Ectodermal cell (in vitro differentiated cells): ENCODE measurements at regions not wholly inside any gene's neighbourhood (a gene's known extent, or its start where the extent isn't known, plus 50 kb on each side); places are given as distances from the start of the nearest gene placed in this dataset.
A peak's percentile ranks its signal among the peaks of the same experiment; 100 is the strongest.
"Not testable (repeated sequence)": the region's sequence is repeated elsewhere in the genome, so short reads cannot be mapped to it uniquely, and the experiment has no call there.

ENCODE experiments used
- H3K27ac ChIP-seq: 2 replicates; pipeline ENCODE4 v1.7.0; 2013; ENCODE audit warnings: mild to moderate bottlenecking, low read depth, low read length; ENCODE audit not compliant: insufficient read depth, poor library complexity, severe bottlenecking
- H3K27me3 ChIP-seq: 2 replicates; pipeline ENCODE4 v1.7.0; 2013; ENCODE audit warnings: mild to moderate bottlenecking, low read length; ENCODE audit not compliant: insufficient read depth, control insufficient read depth, poor library complexity, severe bottlenecking
- H3K36me3 ChIP-seq: one replicate; pipeline ENCODE4 v1.7.0; 2013; ENCODE audit warnings: low read length; ENCODE audit not compliant: control insufficient read depth, insufficient read depth
- H3K4me1 ChIP-seq: one replicate; pipeline ENCODE4 v1.7.0; 2013; ENCODE audit warnings: low read length; ENCODE audit not compliant: control insufficient read depth, insufficient read depth
- H3K4me3 ChIP-seq: 2 replicates; pipeline ENCODE4 v1.7.0; 2013; ENCODE audit warnings: low read depth, low read length, control low read depth; ENCODE audit not compliant: insufficient read depth
- H3K9me3 ChIP-seq: 2 replicates; pipeline ENCODE4 v1.7.0; 2013; ENCODE audit warnings: mild to moderate bottlenecking, low read length, moderate library complexity; ENCODE audit not compliant: control insufficient read depth
- WGBS, 2 experiments: methylation state at CpG; one replicate each; pipeline ENCODE4 v1.1.7; 2013; ENCODE audit warnings: missing lambda C conversion rate in 2 of 2; 5-methylcytosine and 5-hydroxymethylcytosine counted together

DNA sequence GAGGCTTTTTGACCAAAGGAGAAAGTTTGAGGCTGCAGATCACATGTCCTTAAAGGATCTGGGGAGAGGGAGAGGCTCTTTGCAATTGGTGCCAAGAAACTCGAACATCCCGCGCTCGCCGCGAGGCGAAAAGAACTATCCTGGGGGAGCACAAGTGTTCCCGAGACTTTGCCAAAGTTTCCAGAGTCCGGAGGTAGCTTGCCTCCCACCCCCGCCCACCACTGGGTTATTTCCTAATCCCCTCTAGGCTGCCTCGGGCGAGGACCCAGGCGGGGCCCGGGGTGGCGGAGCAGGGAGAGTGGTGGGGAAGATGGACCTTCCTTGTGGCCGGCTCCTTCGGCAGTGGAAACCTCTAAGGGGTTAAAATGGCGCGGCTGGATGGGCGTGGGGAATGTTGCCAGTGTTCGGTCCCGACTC is 114.5 kb downstream of the KCNRG start:
- no peak overlapping the region for H3K27ac ChIP-seq
- WGBS, 2 experiments = 0% methylated on average over 22 of the region's 22 CpGs
- peak overlapping the region; percentile 2 for H3K4me3 ChIP-seq
- H3K4me1 ChIP-seq = peaks cover 43% of the 10 kb centered on the region
- peaks cover 100% of the 10 kb centered on the region for H3K27me3 ChIP-seq
- H3K36me3 ChIP-seq = no peaks in the 10 kb centered on the region
- no peaks in the 10 kb centered on the region for H3K9me3 ChIP-seq

DNA sequence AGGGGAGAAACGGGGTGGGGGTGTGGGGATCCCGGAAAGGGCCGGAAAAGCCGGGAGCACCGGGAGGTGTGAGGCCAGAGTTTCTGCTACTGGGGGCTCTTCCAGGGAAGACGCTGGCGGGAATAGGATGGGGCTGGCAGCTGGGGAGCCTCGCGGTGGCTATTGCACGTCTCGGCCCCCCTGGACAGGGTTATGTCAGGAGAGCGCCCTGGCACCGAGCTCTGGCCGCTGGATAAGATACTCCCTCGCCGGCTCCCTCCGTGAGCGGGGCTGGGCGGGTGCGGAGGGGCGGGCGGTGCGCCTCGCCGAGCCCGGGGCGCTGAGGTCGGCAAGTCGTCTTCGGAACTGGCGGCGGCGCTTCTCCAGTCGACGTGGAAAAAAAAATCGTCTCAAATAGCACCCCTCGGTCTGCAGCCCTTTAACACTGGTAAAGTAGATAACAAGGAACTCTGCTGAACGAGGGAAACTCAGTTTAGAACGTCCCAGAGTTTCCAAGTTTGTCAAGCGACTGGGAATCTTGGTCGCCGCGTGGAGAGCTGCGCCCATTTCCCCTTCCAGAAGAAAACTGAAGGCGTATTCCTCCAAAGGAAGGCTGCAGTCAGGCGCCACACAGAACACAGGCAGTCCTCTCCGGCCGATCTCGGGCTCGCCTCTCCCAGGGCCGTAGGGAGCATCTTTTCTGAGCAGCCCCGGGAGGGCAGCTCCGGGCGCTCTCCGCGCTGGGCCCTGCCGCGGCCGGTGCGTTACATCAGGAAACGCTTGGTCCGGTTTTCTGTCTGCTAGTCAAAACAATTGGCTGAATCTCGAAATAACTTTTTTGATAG is 115.1 kb downstream of the KCNRG start:
- Histone ChIP-seq H3K9me3 (no peaks in the 10 kb centered on the region), H3K27ac (no peak overlapping the region), H3K27me3 (peaks cover 100% of the 10 kb centered on the region), H3K4me1 (peaks cover 46% of the 10 kb centered on the region), H3K36me3 (no peaks in the 10 kb centered on the region), H3K4me3 (peak overlapping the region; percentile 2)
- WGBS, 2 experiments = 0 to 1% methylated on average over 63 of the region's 63 CpGs

- Histone ChIP-seq H3K27me3 (peaks cover 81% of the 10 kb centered on the region), H3K4me1 (peaks cover 36% of the 10 kb centered on the region), H3K9me3 (no peaks in the 10 kb centered on the region), H3K36me3 (no peaks in the 10 kb centered on the region), H3K27ac (no peak overlapping the region), H3K4me3 (no peak overlapping the region)
- WGBS, 2 experiments = 2% methylated on average over 34 of the region's 34 CpGs
Observed at GRCh38 chr13:50131920-50132903, 117.0 kb downstream of the KCNRG start.

GRCh38 chr13:50132904-50133357 is 117.7 kb downstream of the KCNRG start:
- peaks cover 74% of the 10 kb centered on the region for H3K27me3 ChIP-seq
- 3% methylated on average over 23 of the region's 23 CpGs for WGBS, 2 experiments
- H3K4me1 ChIP-seq = peaks cover 33% of the 10 kb centered on the region
- H3K9me3 ChIP-seq = no peaks in the 10 kb centered on the region
- H3K27ac ChIP-seq = no peak overlapping the region
- peak overlapping the region; percentile 12 for H3K4me3 ChIP-seq
- H3K36me3 ChIP-seq = no peaks in the 10 kb centered on the region

DNA sequence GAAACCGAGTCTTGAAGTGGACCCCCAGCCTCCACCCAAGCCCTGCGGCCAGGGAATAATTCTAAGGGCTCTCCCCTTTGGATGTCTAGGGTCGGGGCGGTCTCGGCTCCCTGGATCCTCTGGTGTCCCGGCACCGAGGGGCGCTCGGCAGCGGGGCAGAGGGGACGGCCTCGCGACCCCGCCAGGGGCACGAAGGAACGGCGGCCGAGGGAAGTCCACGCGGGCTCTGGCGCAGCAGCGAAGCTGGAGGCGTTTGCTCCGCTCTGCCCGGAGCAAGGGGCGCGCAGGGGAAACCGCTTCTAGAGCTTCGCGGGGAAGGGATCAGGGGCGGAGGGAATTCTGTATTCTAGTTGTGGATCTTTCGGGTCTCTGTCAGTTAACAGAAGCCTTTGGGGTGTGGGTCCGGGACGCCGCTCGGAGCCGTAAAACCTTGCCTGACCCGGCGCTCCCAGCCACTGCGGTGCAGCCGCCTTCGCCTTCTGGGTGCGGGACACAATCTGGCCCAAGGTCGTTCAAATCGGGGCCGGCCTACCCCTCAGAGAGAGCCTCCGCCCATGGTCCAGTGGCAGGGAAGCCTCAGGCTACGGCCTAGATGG is 118.2 kb downstream of the KCNRG start:
- WGBS, 2 experiments = 5 to 7% methylated on average over 48 of the region's 48 CpGs
- H3K27me3 ChIP-seq = peaks cover 69% of the 10 kb centered on the region
- peaks cover 33% of the 10 kb centered on the region for H3K4me1 ChIP-seq
- no peaks in the 10 kb centered on the region for H3K9me3 ChIP-seq
- H3K4me3 ChIP-seq = peak overlapping the region; percentile 12
- H3K27ac ChIP-seq = no peak overlapping the region
- H3K36me3 ChIP-seq = no peaks in the 10 kb centered on the region

GRCh38 chr13:50136226-50136625 is 121.0 kb downstream of the KCNRG start:
- Histone ChIP-seq H3K27ac (no peak overlapping the region), H3K4me3 (no peak overlapping the region), H3K9me3 (no peaks in the 10 kb centered on the region), H3K4me1 (peaks cover 20% of the 10 kb centered on the region), H3K27me3 (peaks cover 41% of the 10 kb centered on the region), H3K36me3 (no peaks in the 10 kb centered on the region)
- WGBS, 2 experiments = 79 to 96% methylated on average over 3 of the region's 3 CpGs

DNA sequence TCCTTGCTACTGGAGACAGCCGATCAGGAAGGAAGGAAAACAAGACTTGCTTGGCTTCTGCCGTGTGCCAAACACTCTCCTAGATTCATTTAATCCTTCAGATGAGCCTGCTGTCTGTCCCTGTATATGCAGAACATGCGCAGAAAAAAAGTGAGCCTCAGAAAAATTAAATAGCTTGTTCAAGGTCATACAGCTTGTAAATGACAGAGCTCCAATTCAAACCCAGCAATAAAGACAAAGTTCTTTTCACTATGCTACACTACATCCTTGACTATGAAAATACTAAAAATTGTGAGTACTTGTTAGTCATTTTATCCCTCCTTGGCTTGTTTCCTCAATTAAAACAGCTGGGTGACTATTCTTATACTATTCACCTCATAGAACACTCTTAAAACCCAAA is 121.4 kb downstream of the KCNRG start:
- Histone ChIP-seq H3K4me1 (peaks cover 18% of the 10 kb centered on the region), H3K27me3 (peaks cover 37% of the 10 kb centered on the region), H3K36me3 (no peaks in the 10 kb centered on the region), H3K27ac (no peak overlapping the region), H3K9me3 (no peaks in the 10 kb centered on the region), H3K4me3 (no peak overlapping the region)
- 85 to 92% methylated on average over 3 of the region's 3 CpGs for WGBS, 2 experiments

GRCh38 chr13:50139435-50139934 is 124.2 kb downstream of the KCNRG start:
- not testable (repeated sequence) for H3K4me1 ChIP-seq, H3K9me3 ChIP-seq, H3K36me3 ChIP-seq, H3K27me3 ChIP-seq, H3K27ac ChIP-seq, H3K4me3 ChIP-seq
- WGBS, 2 experiments = 92% methylated on average over 4 of the region's 4 CpGs

DNA sequence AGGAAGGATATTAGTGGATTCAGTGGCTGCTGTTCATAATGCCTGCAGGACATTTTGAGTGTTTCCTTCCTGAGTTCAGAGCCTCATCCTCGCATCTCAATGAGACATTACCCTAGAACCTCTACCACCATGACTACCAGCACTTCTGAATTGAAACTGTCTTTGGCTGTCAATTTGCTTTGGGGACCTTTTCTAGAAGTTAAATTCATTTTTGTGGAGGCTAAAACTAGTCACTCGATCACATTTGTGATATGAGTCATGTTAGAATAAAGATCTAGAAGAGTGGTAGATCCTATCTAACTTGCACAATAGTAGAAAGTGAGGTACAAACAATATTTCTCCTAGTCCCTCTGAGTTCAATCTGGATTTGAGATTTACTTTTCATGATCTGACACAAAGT is 124.9 kb downstream of the KCNRG start:
- H3K4me1 ChIP-seq = peaks cover 1% of the 10 kb centered on the region

More for the DNA sequence above, 124.9 kb downstream of the KCNRG start:
- Histone ChIP-seq H3K9me3 (no peaks in the 10 kb centered on the region), H3K27ac (no peak overlapping the region), H3K27me3 (peaks cover 2% of the 10 kb centered on the region), H3K4me3 (no peak overlapping the region), H3K36me3 (no peaks in the 10 kb centered on the region)
- 89 to 90% methylated on average over 2 of the region's 2 CpGs for WGBS, 2 experiments
